ENCODE measurements at regions not wholly inside any gene's neighbourhood (a gene's known extent, or its start where the extent isn't known, plus 50 kb on each side); places are given as distances from the start of the nearest gene placed in this dataset.
A peak's percentile ranks its signal among the peaks of the same experiment; 100 is the strongest.

- H3K4me3 Mint-ChIP-seq: no peak overlapping the region
- peak; percentile 67 for DNase-seq (ENCODE audit: low spot score)
- peaks cover 25% of the 10 kb centered on the region for H3K9me3 Mint-ChIP-seq
- TF ChIP-seq MLX (CRISPR knock-in tag; IDR thresholded peaks at IDR 0.05) (no peak), ZNF671 (CRISPR knock-in tag; IDR thresholded peaks at IDR 0.05) (no peak), ZNF232 (CRISPR knock-in tag; IDR thresholded peaks at IDR 0.05) (no peak), ZNF281 (CRISPR knock-in tag; IDR thresholded peaks at IDR 0.05) (no peak), ZNF425 (CRISPR knock-in tag; conservative IDR thresholded peaks at IDR 0.05) (no peak)
- peak overlapping the region; percentile 98 for H3K27ac Mint-ChIP-seq
- H3K27me3 Mint-ChIP-seq (ENCODE audit: low read depth): no peaks in the 10 kb centered on the region
- peak; percentile 97 for ATAC-seq
- peaks cover 48% of the 10 kb centered on the region for H3K4me1 Mint-ChIP-seq
- POLR2A ChIA-PET: no interaction called here
- CTCF ChIA-PET: no interaction called here
- H3K36me3 Mint-ChIP-seq: peaks cover 26% of the 10 kb centered on the region
Measured at GRCh38 chrX:78514852-78515251, 144.3 kb downstream of the RTL3 start.

- ChIA-PET POLR2A (no interaction called here), CTCF (no interaction called here)
- Mint-ChIP-seq H3K27ac (peak overlapping the region; percentile 98), H3K36me3 (peaks cover 29% of the 10 kb centered on the region), H3K27me3 (ENCODE audit: low read depth) (no peaks in the 10 kb centered on the region), H3K9me3 (peaks cover 28% of the 10 kb centered on the region), H3K4me1 (peaks cover 53% of the 10 kb centered on the region), H3K4me3 (no peak overlapping the region; the same call in 1 of the 2 replicates)
- DNase-seq (ENCODE audit: low spot score) (no peak), ATAC-seq (peak; percentile 73)
- TF ChIP-seq OVOL2 (CRISPR knock-in tag; IDR thresholded peaks at IDR 0.05; ENCODE audit: borderline replicate concordance): no peak
Measured at GRCh38 chrX:78513971-78514738, 145.0 kb downstream of the RTL3 start.

GRCh38 chrX:78506248-78506647 is 152.9 kb downstream of the RTL3 start:
- no peak for ATAC-seq

More at GRCh38 chrX:78506248-78506647, 152.9 kb downstream of the RTL3 start:
- Mint-ChIP-seq H3K9me3 (peaks cover 38% of the 10 kb centered on the region), H3K27ac (no peak overlapping the region), H3K4me1 (peaks cover 12% of the 10 kb centered on the region), H3K36me3 (peaks cover 20% of the 10 kb centered on the region), H3K4me3 (no peak overlapping the region), H3K27me3 (ENCODE audit: low read depth) (no peaks in the 10 kb centered on the region)
- CTCF ChIA-PET: no interaction called here
- TF ChIP-seq OVOL2 (CRISPR knock-in tag; IDR thresholded peaks at IDR 0.05; ENCODE audit: borderline replicate concordance) (no peak), TP53 (CRISPR knock-in tag; IDR thresholded peaks at IDR 0.05) (no peak), GABPB1 (CRISPR knock-in tag; IDR thresholded peaks at IDR 0.05) (no peak), TEAD1 (CRISPR knock-in tag; IDR thresholded peaks at IDR 0.05) (no peak), ZNF671 (CRISPR knock-in tag; IDR thresholded peaks at IDR 0.05) (no peak), ARID4B (CRISPR knock-in tag; IDR thresholded peaks at IDR 0.05; ENCODE audit: borderline replicate concordance) (no peak), ZMAT4 (CRISPR knock-in tag; IDR thresholded peaks at IDR 0.05) (no peak), ELF4 (CRISPR knock-in tag; IDR thresholded peaks at IDR 0.05; ENCODE audit: low read depth) (no peak), CREM (CRISPR knock-in tag; IDR thresholded peaks at IDR 0.05) (no peak), RORB (CRISPR knock-in tag; IDR thresholded peaks at IDR 0.05) (no peak), E2F1 (CRISPR knock-in tag; IDR thresholded peaks at IDR 0.05) (no peak), NR3C1 (CRISPR knock-in tag; conservative IDR thresholded peaks at IDR 0.05; ENCODE audit: low read depth) (no peak)
- POLR2A ChIA-PET: no interaction called here
- DNase-seq (ENCODE audit: low spot score): no peak
